ENCODE measurements at regions not wholly inside any gene's neighbourhood (a gene's known extent, or its start where the extent isn't known, plus 50 kb on each side); places are given as distances from the start of the nearest gene placed in this dataset.

- H3K27me3 ChIP-seq (ENCODE audit: control insufficient read depth, insufficient read depth, low read length): no peaks in the 10 kb centered on the region
- Mint-ChIP-seq H3K27ac (no peak overlapping the region), H3K36me3 (no peaks in the 10 kb centered on the region), H3K9me3 (peaks cover 0 to 22% (median 4%) of the 10 kb centered on the region in 7 donors), H3K4me3 (no peak overlapping the region), H3K27me3 (peaks cover 4% of the 10 kb centered on the region), H3K4me1 (no peaks in the 10 kb centered on the region)
- H3K4me3 ChIP-seq (ENCODE audit: low read depth, low read length): no peak overlapping the region
- H3K27ac ChIP-seq (ENCODE audit: insufficient read depth, low read length, poor library complexity, severe bottlenecking): no peak overlapping the region
- ATAC-seq (ENCODE audit: low read depth in 2 of 2) (no peak), DNase-seq (no peak)
- no peaks in the 10 kb centered on the region for H3K36me3 ChIP-seq (ENCODE audit: control insufficient read depth, insufficient read depth, low read length)
- no peaks in the 10 kb centered on the region for H3K9me3 ChIP-seq (ENCODE audit: control insufficient read depth in 2 of 2, low read length in 2 of 2)
- H3K4me1 ChIP-seq (ENCODE audit: control insufficient read depth, insufficient read depth, low read length, poor library complexity, severe bottlenecking): no peaks in the 10 kb centered on the region
Measured at GRCh38 chr6:18613319-18613925, 226.3 kb downstream of the RNF144B start.

GRCh38 chr6:18629571-18629970 is 242.4 kb downstream of the RNF144B start:
- Histone ChIP-seq H3K27me3 (ENCODE audit: control insufficient read depth, insufficient read depth, low read length) (no peaks in the 10 kb centered on the region), H3K4me1 (ENCODE audit: control insufficient read depth, insufficient read depth, low read length, poor library complexity, severe bottlenecking) (no peaks in the 10 kb centered on the region), H3K4me3 (ENCODE audit: low read depth, low read length) (no peak overlapping the region), H3K36me3 (ENCODE audit: control insufficient read depth, insufficient read depth, low read length) (no peaks in the 10 kb centered on the region), H3K27ac (ENCODE audit: insufficient read depth, low read length, poor library complexity, severe bottlenecking) (no peak overlapping the region), H3K9me3 (ENCODE audit: control insufficient read depth in 2 of 2, low read length in 2 of 2) (no peaks in the 10 kb centered on the region)
- no peak for DNase-seq
- Mint-ChIP-seq H3K4me1 (no peaks in the 10 kb centered on the region), H3K27me3 (no peaks in the 10 kb centered on the region), H3K36me3 (no peaks in the 10 kb centered on the region), H3K9me3 (peaks cover 0 to 4% (median 0%) of the 10 kb centered on the region in 7 donors), H3K27ac (peak overlapping the region in 1 of 3 donors; percentile 64), H3K4me3 (no peak overlapping the region)
- ATAC-seq (ENCODE audit: low read depth in 2 of 2): no peak

- Histone ChIP-seq H3K36me3 (ENCODE audit: control insufficient read depth, insufficient read depth, low read length) (no peaks in the 10 kb centered on the region), H3K4me3 (ENCODE audit: low read depth, low read length) (no peak overlapping the region), H3K27ac (ENCODE audit: insufficient read depth, low read length, poor library complexity, severe bottlenecking) (no peak overlapping the region), H3K9me3 (ENCODE audit: control insufficient read depth in 2 of 2, low read length in 2 of 2) (no peaks in the 10 kb centered on the region), H3K4me1 (ENCODE audit: control insufficient read depth, insufficient read depth, low read length, poor library complexity, severe bottlenecking) (no peaks in the 10 kb centered on the region), H3K27me3 (ENCODE audit: control insufficient read depth, insufficient read depth, low read length) (no peaks in the 10 kb centered on the region)
- ATAC-seq (ENCODE audit: low read depth in 2 of 2) (no peak), DNase-seq (no peak)
- peaks cover 0 to 1% (median 0%) of the 10 kb centered on the region in 7 donors for H3K9me3 Mint-ChIP-seq
- no peaks in the 10 kb centered on the region for H3K36me3 Mint-ChIP-seq
- H3K27me3 Mint-ChIP-seq: no peaks in the 10 kb centered on the region
- H3K27ac Mint-ChIP-seq: no peak overlapping the region
- no peak overlapping the region for H3K4me3 Mint-ChIP-seq
- no peaks in the 10 kb centered on the region for H3K4me1 Mint-ChIP-seq
Measured at GRCh38 chr6:18632670-18633410, 245.7 kb downstream of the RNF144B start.

- DNase-seq: no peak
- Mint-ChIP-seq H3K27ac (no peak overlapping the region), H3K4me1 (no peaks in the 10 kb centered on the region), H3K9me3 (peaks cover 0 to 1% (median 0%) of the 10 kb centered on the region in 7 donors), H3K27me3 (peaks cover 5% of the 10 kb centered on the region), H3K4me3 (no peak overlapping the region), H3K36me3 (no peaks in the 10 kb centered on the region)
- Histone ChIP-seq H3K27ac (ENCODE audit: insufficient read depth, low read length, poor library complexity, severe bottlenecking) (no peak overlapping the region), H3K9me3 (ENCODE audit: control insufficient read depth in 2 of 2, low read length in 2 of 2) (no peaks in the 10 kb centered on the region), H3K4me3 (ENCODE audit: low read depth, low read length) (no peak overlapping the region), H3K36me3 (ENCODE audit: control insufficient read depth, insufficient read depth, low read length) (no peaks in the 10 kb centered on the region), H3K27me3 (ENCODE audit: control insufficient read depth, insufficient read depth, low read length) (no peaks in the 10 kb centered on the region), H3K4me1 (ENCODE audit: control insufficient read depth, insufficient read depth, low read length, poor library complexity, severe bottlenecking) (no peaks in the 10 kb centered on the region)
- no peak for ATAC-seq (ENCODE audit: low read depth in 2 of 2)
Measured at GRCh38 chr6:18634912-18635311, 247.8 kb downstream of the RNF144B start.

DNA sequence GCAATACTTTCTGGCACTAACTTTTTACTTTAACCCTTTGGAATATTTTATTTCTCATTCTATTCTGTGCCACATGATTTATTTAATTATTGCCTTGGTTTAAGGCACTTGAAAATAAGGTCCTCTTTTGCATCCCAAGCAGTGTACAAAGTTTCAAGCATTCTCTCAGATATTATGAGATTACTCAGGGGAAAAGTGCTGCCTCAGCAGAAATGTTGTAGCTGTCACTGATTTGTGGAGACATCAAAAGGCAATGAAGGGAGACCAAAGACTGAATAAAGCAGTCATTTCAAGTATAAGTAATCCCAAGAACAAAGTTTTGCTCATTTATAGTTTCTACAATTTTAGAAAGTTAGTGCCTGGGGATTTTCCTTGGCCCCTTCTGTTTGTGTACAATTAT is 253.0 kb downstream of the RNF144B start:
- Mint-ChIP-seq H3K9me3 (peaks cover 0 to 7% (median 4%) of the 10 kb centered on the region in 7 donors), H3K4me1 (no peaks in the 10 kb centered on the region), H3K27me3 (peaks cover 8% of the 10 kb centered on the region), H3K27ac (no peak overlapping the region), H3K4me3 (no peak overlapping the region), H3K36me3 (no peaks in the 10 kb centered on the region)
- no peaks in the 10 kb centered on the region for H3K9me3 ChIP-seq (ENCODE audit: control insufficient read depth in 2 of 2, low read length in 2 of 2)
- no peaks in the 10 kb centered on the region for H3K4me1 ChIP-seq (ENCODE audit: control insufficient read depth, insufficient read depth, low read length, poor library complexity, severe bottlenecking)
- H3K4me3 ChIP-seq (ENCODE audit: low read depth, low read length): no peak overlapping the region
- no peak overlapping the region for H3K27ac ChIP-seq (ENCODE audit: insufficient read depth, low read length, poor library complexity, severe bottlenecking)
- no peak for ATAC-seq (ENCODE audit: low read depth in 2 of 2)
- no peaks in the 10 kb centered on the region for H3K36me3 ChIP-seq (ENCODE audit: control insufficient read depth, insufficient read depth, low read length)
- no peak for DNase-seq
- H3K27me3 ChIP-seq (ENCODE audit: control insufficient read depth, insufficient read depth, low read length): no peaks in the 10 kb centered on the region

DNA sequence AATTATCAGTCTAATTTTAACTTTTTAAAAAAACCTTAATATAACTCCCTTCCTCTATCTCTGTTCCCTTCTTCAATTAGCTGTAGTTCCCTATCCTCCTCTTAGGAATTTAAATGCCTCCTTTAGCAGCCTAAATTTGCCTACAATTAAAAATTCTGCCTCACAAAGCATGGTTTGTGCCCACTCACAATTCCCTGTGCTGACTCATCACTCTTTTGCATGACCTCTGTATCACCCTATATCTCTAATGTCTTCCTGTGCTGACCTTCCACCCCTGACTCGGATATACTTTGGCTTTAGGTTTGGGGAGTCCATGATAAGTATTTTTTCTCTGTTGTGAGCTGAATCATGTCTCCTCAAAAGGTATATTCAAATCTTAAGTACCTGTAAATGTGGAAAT is 253.6 kb downstream of the RNF144B start:
- Mint-ChIP-seq H3K27ac (no peak overlapping the region), H3K4me1 (no peaks in the 10 kb centered on the region), H3K4me3 (no peak overlapping the region), H3K36me3 (no peaks in the 10 kb centered on the region), H3K27me3 (peaks cover 8% of the 10 kb centered on the region), H3K9me3 (peaks cover 0 to 7% (median 4%) of the 10 kb centered on the region in 7 donors)
- ATAC-seq (ENCODE audit: low read depth in 2 of 2) (no peak), DNase-seq (no peak)
- H3K4me1 ChIP-seq (ENCODE audit: control insufficient read depth, insufficient read depth, low read length, poor library complexity, severe bottlenecking): no peaks in the 10 kb centered on the region
- no peaks in the 10 kb centered on the region for H3K9me3 ChIP-seq (ENCODE audit: control insufficient read depth in 2 of 2, low read length in 2 of 2)
- H3K27ac ChIP-seq (ENCODE audit: insufficient read depth, low read length, poor library complexity, severe bottlenecking): no peak overlapping the region
- no peak overlapping the region for H3K4me3 ChIP-seq (ENCODE audit: low read depth, low read length)
- no peaks in the 10 kb centered on the region for H3K27me3 ChIP-seq (ENCODE audit: control insufficient read depth, insufficient read depth, low read length)
- no peaks in the 10 kb centered on the region for H3K36me3 ChIP-seq (ENCODE audit: control insufficient read depth, insufficient read depth, low read length)

DNA sequence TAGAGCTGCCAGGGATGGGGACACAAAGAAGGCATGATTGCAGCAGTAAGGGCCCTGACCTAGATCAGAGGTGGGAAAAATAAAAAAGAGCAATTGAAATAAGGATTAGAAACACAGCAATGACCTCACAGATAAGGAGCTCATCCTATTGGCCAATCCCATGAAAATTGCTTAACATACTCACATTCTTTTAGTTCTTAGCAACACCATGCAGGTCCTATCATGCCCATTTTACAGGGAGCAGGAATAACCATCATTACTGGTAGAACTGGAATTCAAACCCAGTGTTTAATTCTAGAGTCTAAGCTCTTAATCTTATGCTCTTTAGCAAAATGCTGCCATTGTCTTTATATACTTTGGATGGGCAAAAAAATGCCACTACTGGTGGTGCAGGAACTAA is 267.7 kb downstream of the RNF144B start:
- Mint-ChIP-seq H3K27ac (no peak overlapping the region), H3K27me3 (peaks cover 4% of the 10 kb centered on the region), H3K36me3 (no peaks in the 10 kb centered on the region), H3K9me3 (peaks cover 3 to 10% (median 6%) of the 10 kb centered on the region in 7 donors), H3K4me3 (no peak overlapping the region), H3K4me1 (no peaks in the 10 kb centered on the region)
- Histone ChIP-seq H3K4me3 (ENCODE audit: low read depth, low read length) (no peak overlapping the region), H3K4me1 (ENCODE audit: control insufficient read depth, insufficient read depth, low read length, poor library complexity, severe bottlenecking) (no peaks in the 10 kb centered on the region), H3K27me3 (ENCODE audit: control insufficient read depth, insufficient read depth, low read length) (no peaks in the 10 kb centered on the region), H3K36me3 (ENCODE audit: control insufficient read depth, insufficient read depth, low read length) (no peaks in the 10 kb centered on the region), H3K9me3 (ENCODE audit: control insufficient read depth in 2 of 2, low read length in 2 of 2) (no peaks in the 10 kb centered on the region), H3K27ac (ENCODE audit: insufficient read depth, low read length, poor library complexity, severe bottlenecking) (no peak overlapping the region)
- ATAC-seq (ENCODE audit: low read depth in 2 of 2) (no peak), DNase-seq (no peak)

- ATAC-seq (ENCODE audit: low read depth in 2 of 2) (no peak), DNase-seq (no peak)
- H3K9me3 ChIP-seq (ENCODE audit: control insufficient read depth in 2 of 2, low read length in 2 of 2): no peaks in the 10 kb centered on the region
- no peaks in the 10 kb centered on the region for H3K4me1 ChIP-seq (ENCODE audit: control insufficient read depth, insufficient read depth, low read length, poor library complexity, severe bottlenecking)
- Mint-ChIP-seq H3K4me3 (no peak overlapping the region), H3K9me3 (peaks cover 3 to 10% (median 6%) of the 10 kb centered on the region in 7 donors), H3K36me3 (no peaks in the 10 kb centered on the region), H3K27ac (no peak overlapping the region), H3K4me1 (no peaks in the 10 kb centered on the region), H3K27me3 (peaks cover 4% of the 10 kb centered on the region)
- H3K27ac ChIP-seq (ENCODE audit: insufficient read depth, low read length, poor library complexity, severe bottlenecking): no peak overlapping the region
- no peaks in the 10 kb centered on the region for H3K36me3 ChIP-seq (ENCODE audit: control insufficient read depth, insufficient read depth, low read length)
- H3K27me3 ChIP-seq (ENCODE audit: control insufficient read depth, insufficient read depth, low read length): no peaks in the 10 kb centered on the region
- H3K4me3 ChIP-seq (ENCODE audit: low read depth, low read length): no peak overlapping the region
Measured at GRCh38 chr6:18656506-18656905, 269.4 kb downstream of the RNF144B start.

Measured in CD4-positive, CD25-positive, alpha-beta regulatory T cell (primary cell).